Panc1 (cell line): ENCODE measurements at regions not wholly inside any gene's neighbourhood (a gene's known extent, or its start where the extent isn't known, plus 50 kb on each side); places are given as distances from the start of the nearest gene placed in this dataset.
"Not testable (repeated sequence)": the region's sequence is repeated elsewhere in the genome, so short reads cannot be mapped to it uniquely, and the experiment has no call there.

Experiments
- ATAC-seq: fragments of 200-7000 bp; cut with Tn5 transposase; 2 replicates; pipeline ENCODE4 v1.9.1; 2020; ENCODE audit warnings: mild to moderate bottlenecking, moderate library complexity
- BruUV-seq: library from RNA; stranded (reverse); fragments of 400-500 nt; replicated peaks from 2 replicates; lab custom pipeline; 2021; lab: Mats Ljungman, UMichigan
- CTCF ChIA-PET: fragments of 300-600 bp; sonication (Branson Sonifier 250); formaldehyde crosslinking; loops from one replicate; lab custom pipeline; 2022; ENCODE audit warnings: antibody characterized with exemption; lab: Charles Lee
- POLR2A ChIA-PET: fragments of 300-600 bp; sonication (Branson Sonifier 250); formaldehyde crosslinking; loops from one replicate; lab custom pipeline; 2022; ENCODE audit warnings: antibody characterized with exemption; lab: Charles Lee
- DNase-seq: peaks from one replicate; pipeline ENCODE4 v3.0.0-alpha.2; 2010; ENCODE audit warnings: low read depth, low spot score
- H3K27ac ChIP-seq: 2 replicates; pipeline ENCODE4 v1.5.1; 2011; ENCODE audit warnings: mild to moderate bottlenecking, low read length, inconsistent platforms
- H3K27me3 ChIP-seq: fragments of 200-500 bp; sonication (Bioruptor generic); 2 replicates; pipeline ENCODE4 v1.6.0; 2014; ENCODE audit warnings: low read length, inconsistent platforms; ENCODE audit not compliant: control insufficient read depth, insufficient read depth
- H3K36me3 ChIP-seq: fragments of 200-500 bp; sonication (Bioruptor generic); 2 replicates; pipeline ENCODE4 v1.5.1; 2014; ENCODE audit warnings: inconsistent platforms, mild to moderate bottlenecking, low read length, moderate library complexity; ENCODE audit not compliant: control insufficient read depth, insufficient read depth
- H3K4me1 ChIP-seq: 2 replicates; pipeline ENCODE4 v1.5.1; 2011; ENCODE audit warnings: inconsistent platforms, mild to moderate bottlenecking, low read length, moderate library complexity; ENCODE audit not compliant: control insufficient read depth, insufficient read depth
- H3K4me3 ChIP-seq, 2 experiments: 2 replicates each; pipeline ENCODE4 v1.5.1; 2011 to 2012; ENCODE audit warnings: low read depth in 2 of 2, low read length in 2 of 2, mild to moderate bottlenecking in 2 of 2, inconsistent platforms in 1 of 2, moderate library complexity in 1 of 2
- H3K9me3 ChIP-seq: fragments of 200-500 bp; sonication (Bioruptor generic); 2 replicates; pipeline ENCODE4 v1.5.1; 2014; ENCODE audit warnings: low read depth, mild to moderate bottlenecking, inconsistent platforms, low read length, moderate library complexity; ENCODE audit not compliant: control insufficient read depth, insufficient read depth
- POLR2AphosphoS5 ChIP-seq: IDR thresholded peaks from 2 replicates; pipeline ENCODE4 v1.6.1; 2012; ENCODE audit warnings: mild to moderate bottlenecking, low read depth, low read length, moderate library complexity
- SIN3A ChIP-seq: IDR thresholded peaks from 2 replicates; pipeline ENCODE4 v1.6.1; 2012; ENCODE audit warnings: low read depth, mild to moderate bottlenecking, low read length, moderate library complexity, borderline replicate concordance; ENCODE audit not compliant: insufficient read depth
- TCF7L2 ChIP-seq: IDR thresholded peaks from 2 replicates; pipeline ENCODE4 v1.6.1; 2011; ENCODE audit warnings: mild to moderate bottlenecking, low read depth, low read length, inconsistent platforms
- in situ Hi-C: cut with HindIII; loops from 2 replicates; pipeline ENCODE4 v1.10.0; 2016; ENCODE audit warnings: low sequenced_read_pairs, low pct_unique_long_range_greater_than_20kb
- intact Hi-C: fragments of 100-400 bp; cut with micrococcal nuclease; formaldehyde crosslinking; loops from one replicate; pipeline ENCODE4 v1.10.0; 2022; ENCODE audit not compliant: unreplicated experiment
- TF ChIP-seq, protein P1 (sequence below), 2 experiments: IDR thresholded peaks; 2 replicates each; pipeline ENCODE4 v1.6.1; 2011 to 2012; ENCODE audit warnings: low read depth in 2 of 2, control low read depth in 1 of 2, low read length in 1 of 2, mild to moderate bottlenecking in 1 of 2, moderate library complexity in 1 of 2; ENCODE audit not compliant: insufficient read depth in 1 of 2
- TF ChIP-seq, protein P2 (sequence below): fragments of 450-650 bp; IDR thresholded peaks from 2 replicates; pipeline ENCODE4 v1.5.1; 2017; ENCODE audit warnings: mild to moderate bottlenecking

DNA sequence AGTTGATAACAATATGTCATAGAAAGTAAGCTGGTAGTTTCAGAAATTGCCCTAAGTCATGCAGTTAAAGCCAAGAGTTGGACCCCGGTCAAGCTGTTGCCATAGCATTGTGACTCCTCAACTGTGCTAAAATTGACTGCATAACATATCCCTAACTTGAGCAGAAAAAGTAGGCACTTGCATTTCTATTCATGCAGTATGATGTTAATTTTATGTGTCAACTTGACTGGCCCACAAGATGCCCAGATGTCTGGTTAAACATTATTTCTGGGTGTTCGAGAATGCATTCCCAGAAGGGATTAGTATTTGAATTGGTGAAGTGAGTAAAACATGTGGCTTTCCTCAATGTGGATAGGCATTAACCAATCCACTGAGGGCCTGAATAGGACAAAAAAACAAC lies 136.4 kb downstream of the GPR63 start:
- Histone ChIP-seq H3K27ac (no peak overlapping the region), H3K4me1 (no peaks in the 10 kb centered on the region), H3K4me3 (no peak overlapping the region), H3K9me3 (no peaks in the 10 kb centered on the region), H3K36me3 (no peaks in the 10 kb centered on the region), H3K27me3 (no peaks in the 10 kb centered on the region)
- TF ChIP-seq SIN3A (no peak), TCF7L2 (no peak), POLR2AphosphoS5 (no peak)
- TF ChIP-seq, protein P1, sequence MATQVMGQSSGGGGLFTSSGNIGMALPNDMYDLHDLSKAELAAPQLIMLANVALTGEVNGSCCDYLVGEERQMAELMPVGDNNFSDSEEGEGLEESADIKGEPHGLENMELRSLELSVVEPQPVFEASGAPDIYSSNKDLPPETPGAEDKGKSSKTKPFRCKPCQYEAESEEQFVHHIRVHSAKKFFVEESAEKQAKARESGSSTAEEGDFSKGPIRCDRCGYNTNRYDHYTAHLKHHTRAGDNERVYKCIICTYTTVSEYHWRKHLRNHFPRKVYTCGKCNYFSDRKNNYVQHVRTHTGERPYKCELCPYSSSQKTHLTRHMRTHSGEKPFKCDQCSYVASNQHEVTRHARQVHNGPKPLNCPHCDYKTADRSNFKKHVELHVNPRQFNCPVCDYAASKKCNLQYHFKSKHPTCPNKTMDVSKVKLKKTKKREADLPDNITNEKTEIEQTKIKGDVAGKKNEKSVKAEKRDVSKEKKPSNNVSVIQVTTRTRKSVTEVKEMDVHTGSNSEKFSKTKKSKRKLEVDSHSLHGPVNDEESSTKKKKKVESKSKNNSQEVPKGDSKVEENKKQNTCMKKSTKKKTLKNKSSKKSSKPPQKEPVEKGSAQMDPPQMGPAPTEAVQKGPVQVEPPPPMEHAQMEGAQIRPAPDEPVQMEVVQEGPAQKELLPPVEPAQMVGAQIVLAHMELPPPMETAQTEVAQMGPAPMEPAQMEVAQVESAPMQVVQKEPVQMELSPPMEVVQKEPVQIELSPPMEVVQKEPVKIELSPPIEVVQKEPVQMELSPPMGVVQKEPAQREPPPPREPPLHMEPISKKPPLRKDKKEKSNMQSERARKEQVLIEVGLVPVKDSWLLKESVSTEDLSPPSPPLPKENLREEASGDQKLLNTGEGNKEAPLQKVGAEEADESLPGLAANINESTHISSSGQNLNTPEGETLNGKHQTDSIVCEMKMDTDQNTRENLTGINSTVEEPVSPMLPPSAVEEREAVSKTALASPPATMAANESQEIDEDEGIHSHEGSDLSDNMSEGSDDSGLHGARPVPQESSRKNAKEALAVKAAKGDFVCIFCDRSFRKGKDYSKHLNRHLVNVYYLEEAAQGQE (IDR thresholded peaks at IDR 0.05; ENCODE audit: insufficient read depth in 1 of 2, low read depth in 2 of 2, low read length in 1 of 2): no peak
- TF ChIP-seq, protein P2, sequence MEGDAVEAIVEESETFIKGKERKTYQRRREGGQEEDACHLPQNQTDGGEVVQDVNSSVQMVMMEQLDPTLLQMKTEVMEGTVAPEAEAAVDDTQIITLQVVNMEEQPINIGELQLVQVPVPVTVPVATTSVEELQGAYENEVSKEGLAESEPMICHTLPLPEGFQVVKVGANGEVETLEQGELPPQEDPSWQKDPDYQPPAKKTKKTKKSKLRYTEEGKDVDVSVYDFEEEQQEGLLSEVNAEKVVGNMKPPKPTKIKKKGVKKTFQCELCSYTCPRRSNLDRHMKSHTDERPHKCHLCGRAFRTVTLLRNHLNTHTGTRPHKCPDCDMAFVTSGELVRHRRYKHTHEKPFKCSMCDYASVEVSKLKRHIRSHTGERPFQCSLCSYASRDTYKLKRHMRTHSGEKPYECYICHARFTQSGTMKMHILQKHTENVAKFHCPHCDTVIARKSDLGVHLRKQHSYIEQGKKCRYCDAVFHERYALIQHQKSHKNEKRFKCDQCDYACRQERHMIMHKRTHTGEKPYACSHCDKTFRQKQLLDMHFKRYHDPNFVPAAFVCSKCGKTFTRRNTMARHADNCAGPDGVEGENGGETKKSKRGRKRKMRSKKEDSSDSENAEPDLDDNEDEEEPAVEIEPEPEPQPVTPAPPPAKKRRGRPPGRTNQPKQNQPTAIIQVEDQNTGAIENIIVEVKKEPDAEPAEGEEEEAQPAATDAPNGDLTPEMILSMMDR: no peak
- ChIA-PET CTCF (no interaction called here), POLR2A (no interaction called here)
- ATAC-seq (no peak), DNase-seq (no peak)
- BruUV-seq: no TSS peak
- intact Hi-C loops: no loop called here
- in situ Hi-C loops: no loop called here

DNA sequence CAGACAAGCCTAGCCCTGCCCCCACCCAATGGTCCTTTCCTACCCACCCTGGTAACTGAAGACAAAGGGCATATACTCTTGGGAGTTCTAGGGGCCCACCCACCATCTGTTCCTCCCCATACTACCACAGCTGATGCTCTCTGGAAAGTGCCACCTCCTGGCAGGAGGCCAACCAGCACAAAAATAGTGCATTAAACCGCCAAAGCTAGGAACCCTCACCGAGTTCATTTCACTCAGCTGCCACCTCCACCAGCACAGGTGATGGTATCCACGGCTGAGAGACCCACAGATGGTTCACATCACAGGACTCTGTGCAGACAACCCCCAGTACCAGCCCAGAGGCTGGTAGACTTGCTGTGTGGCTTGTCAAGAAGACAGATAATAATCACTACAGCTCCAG lies 131.5 kb downstream of the FHL5 start:
- ATAC-seq, H3K27me3 ChIP-seq, H3K4me1 ChIP-seq, intact Hi-C loops, H3K36me3 ChIP-seq, H3K27ac ChIP-seq, POLR2A ChIA-PET, H3K9me3 ChIP-seq, H3K4me3 ChIP-seq, BruUV-seq, CTCF ChIA-PET, in situ Hi-C loops, DNase-seq: not testable (repeated sequence)

DNA sequence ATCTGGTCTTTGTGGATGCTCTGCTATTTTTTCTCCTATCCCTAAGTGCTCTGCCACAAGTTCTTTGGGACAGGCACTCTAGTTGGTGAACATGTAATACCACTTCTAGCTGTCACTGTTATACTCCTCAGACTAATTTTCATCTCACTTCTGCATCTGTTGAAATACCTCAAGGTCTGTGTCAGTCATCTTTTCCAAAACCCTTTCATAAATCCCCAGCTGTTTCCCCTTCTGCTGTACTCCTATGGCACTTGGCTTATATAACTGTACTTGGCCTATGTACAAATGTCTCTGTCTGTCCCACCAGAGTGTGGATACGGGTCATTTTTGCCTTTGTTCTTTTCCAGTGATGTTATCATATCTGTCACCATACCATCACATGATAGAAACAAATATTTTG lies 124.2 kb downstream of the FHL5 start:
- intact Hi-C loops: no loop called here
- H3K4me3 ChIP-seq: no peak overlapping the region
- H3K27me3 ChIP-seq: no peaks in the 10 kb centered on the region
- DNase-seq (no peak), ATAC-seq (no peak)
- in situ Hi-C loops: no loop called here
- TF ChIP-seq, protein P2: no peak
- TF ChIP-seq, protein P1 (IDR thresholded peaks at IDR 0.05; ENCODE audit: insufficient read depth in 1 of 2, low read depth in 2 of 2, low read length in 1 of 2): no peak
- TF ChIP-seq POLR2AphosphoS5 (no peak), TCF7L2 (no peak), SIN3A (no peak)
- H3K9me3 ChIP-seq: no peaks in the 10 kb centered on the region
- no peaks in the 10 kb centered on the region for H3K36me3 ChIP-seq
- CTCF ChIA-PET: no interaction called here
- H3K4me1 ChIP-seq: no peaks in the 10 kb centered on the region
- no TSS peak for BruUV-seq
- POLR2A ChIA-PET: no interaction called here
- H3K27ac ChIP-seq: no peak overlapping the region
